Adrenal gland (tissue), 9 donors: ENCODE measurements at regions not wholly inside any gene's neighbourhood (a gene's known extent, or its start where the extent isn't known, plus 50 kb on each side); places are given as distances from the start of the nearest gene placed in this dataset.

Experiments used
- DNase-seq, 7 donors: peaks; one replicate each; pipeline ENCODE4 v3.0.0-alpha.2; 2019 to 2020
- H3K27ac ChIP-seq, 5 donors: fragments of 200-600 bp; sonication (generic) in 4 of 5; 1 replicate in 3 of 5; 2 replicates in 2 of 5; pipeline versions ENCODE4 v1.5.1 to v1.8.0; 2016 to 2020; ENCODE audit warnings: mild to moderate bottlenecking in 1 of 5
- H3K27me3 ChIP-seq: fragments of 200-600 bp; 2 replicates; pipeline ENCODE4 v1.8.0; 2021
- H3K36me3 ChIP-seq, 2 donors: fragments of 200-600 bp; replicated peaks in 1 of 2; 1 replicate in 1 of 2; 2 replicates in 1 of 2; pipeline versions ENCODE4 v1.5.1 to v1.8.0; 2018 to 2022
- H3K4me1 ChIP-seq, 2 donors: fragments of 200-600 bp; replicated peaks in 1 of 2; 1 replicate in 1 of 2; 2 replicates in 1 of 2; pipeline versions ENCODE4 v1.5.1 to v1.8.0; 2018 to 2021
- H3K4me3 ChIP-seq, 4 donors: fragments of 200-600 bp; sonication (generic) in 3 of 4; one replicate each; pipeline ENCODE4 v1.5.1; 2016 to 2018
- H3K9me3 ChIP-seq, 3 donors: fragments of 200-600 bp; sonication (generic) in 1 of 3; replicated peaks in 1 of 3; 1 replicate in 2 of 3; 2 replicates in 1 of 3; pipeline versions ENCODE4 v1.5.1 to v1.8.0; 2016 to 2021
- POLR2A ChIP-seq, 2 donors: fragments of 450-650 bp; IDR thresholded peaks; one replicate each; pipeline ENCODE4 v1.6.1; 2017; ENCODE audit warnings: antibody characterized with exemption in 2 of 2, mild to moderate bottlenecking in 2 of 2, moderate library complexity in 1 of 2
- WGBS, 4 donors: extraction: QIAGEN DNeasy Blood & Tissue Kit in 2 of 4; methylation state at CpG; one replicate each; pipeline versions ENCODE4 v1.1.5 to v1.1.7; 2013 to 2017; 5-methylcytosine and 5-hydroxymethylcytosine counted together
- intact Hi-C, 2 donors: fragments of 100-400 bp; cut with DNase I; formaldehyde crosslinking; loops; one replicate each; pipeline versions ENCODE4 v1.14.1 to v1.15.0; 2022 to 2023
- TF ChIP-seq, protein P1 (sequence below), 6 experiments: fragments of 450-650 bp in 4 of 6; fragments of 200-600 bp in 2 of 6; sonication (generic) in 1 of 6; IDR thresholded peaks; 1 replicate in 5 of 6; 2 replicates in 1 of 6; pipeline versions ENCODE4 v1.5.1 to v1.8.0; 2016 to 2021; ENCODE audit warnings: antibody characterized with exemption in 6 of 6, mild to moderate bottlenecking in 2 of 6, moderate library complexity in 1 of 6
- donor health status: healthy with polysubstance abuse.
- donor health status: Bipolar disorder and iron deficiency.
- donor health status: DM: yes; HTN: yes; CAD: no.
- donor health status: DM: no; HTN: no; CAD: no.
- donor health status: DM: no; HTN: no; CAD: no.

DNA sequence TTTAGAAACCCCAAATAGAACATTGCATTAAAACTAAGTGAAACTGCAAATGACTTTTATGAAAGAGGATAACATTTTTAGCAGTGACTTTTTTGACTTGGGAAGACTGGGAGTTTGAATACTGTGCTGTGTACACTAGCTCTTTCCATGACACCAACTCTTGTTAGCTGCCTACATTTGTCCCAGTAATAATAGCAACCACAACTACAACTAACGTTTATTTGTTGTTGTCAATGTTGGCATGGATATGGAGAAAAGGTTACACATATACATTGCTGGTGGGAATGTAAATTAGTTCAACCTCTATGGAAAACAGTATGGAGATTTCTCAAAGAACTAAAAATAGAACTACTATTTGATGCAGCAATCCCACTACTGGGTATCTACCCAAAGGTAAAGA is 329.6 kb upstream of the ADAMTS9 start:
- intact Hi-C loops: no loop called here
- H3K9me3 ChIP-seq: no peaks in the 10 kb centered on the region
- DNase-seq: no peak
- no peaks in the 10 kb centered on the region for H3K27me3 ChIP-seq
- H3K4me1 ChIP-seq: no peaks in the 10 kb centered on the region
- no peak overlapping the region for H3K27ac ChIP-seq
- WGBS, 4 donors: 75 to 85% (median 76%) methylated on average over 1 of the region's 1 CpG
- H3K36me3 ChIP-seq: no peaks in the 10 kb centered on the region
- H3K4me3 ChIP-seq: no peak overlapping the region
- TF ChIP-seq, protein P1, sequence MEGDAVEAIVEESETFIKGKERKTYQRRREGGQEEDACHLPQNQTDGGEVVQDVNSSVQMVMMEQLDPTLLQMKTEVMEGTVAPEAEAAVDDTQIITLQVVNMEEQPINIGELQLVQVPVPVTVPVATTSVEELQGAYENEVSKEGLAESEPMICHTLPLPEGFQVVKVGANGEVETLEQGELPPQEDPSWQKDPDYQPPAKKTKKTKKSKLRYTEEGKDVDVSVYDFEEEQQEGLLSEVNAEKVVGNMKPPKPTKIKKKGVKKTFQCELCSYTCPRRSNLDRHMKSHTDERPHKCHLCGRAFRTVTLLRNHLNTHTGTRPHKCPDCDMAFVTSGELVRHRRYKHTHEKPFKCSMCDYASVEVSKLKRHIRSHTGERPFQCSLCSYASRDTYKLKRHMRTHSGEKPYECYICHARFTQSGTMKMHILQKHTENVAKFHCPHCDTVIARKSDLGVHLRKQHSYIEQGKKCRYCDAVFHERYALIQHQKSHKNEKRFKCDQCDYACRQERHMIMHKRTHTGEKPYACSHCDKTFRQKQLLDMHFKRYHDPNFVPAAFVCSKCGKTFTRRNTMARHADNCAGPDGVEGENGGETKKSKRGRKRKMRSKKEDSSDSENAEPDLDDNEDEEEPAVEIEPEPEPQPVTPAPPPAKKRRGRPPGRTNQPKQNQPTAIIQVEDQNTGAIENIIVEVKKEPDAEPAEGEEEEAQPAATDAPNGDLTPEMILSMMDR (IDR thresholded peaks at IDR 0.05): no peak
- TF ChIP-seq POLR2A (IDR thresholded peaks at IDR 0.05): no peak

DNA sequence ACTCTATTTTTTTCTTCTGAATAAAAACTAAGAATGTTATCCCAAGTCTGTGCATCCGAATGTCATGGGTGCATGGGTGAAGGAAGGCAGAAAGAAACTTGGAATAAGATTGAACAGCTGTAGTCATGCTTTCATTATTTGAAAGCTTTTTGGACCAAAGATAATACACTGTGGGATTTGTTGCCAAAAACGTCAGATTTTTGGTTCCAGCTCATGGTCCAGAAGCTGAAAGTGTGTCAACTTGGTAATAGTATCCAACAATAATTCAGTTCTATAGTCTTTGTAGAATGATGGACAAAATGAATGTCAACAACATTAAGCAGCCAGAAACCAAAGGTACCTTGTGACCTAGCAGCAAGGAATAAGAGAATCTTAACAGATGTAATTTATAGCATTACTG is 327.9 kb upstream of the ADAMTS9 start:
- Histone ChIP-seq H3K27me3 (no peaks in the 10 kb centered on the region), H3K36me3 (no peaks in the 10 kb centered on the region), H3K27ac (no peak overlapping the region), H3K4me1 (no peaks in the 10 kb centered on the region), H3K9me3 (no peaks in the 10 kb centered on the region), H3K4me3 (no peak overlapping the region)
- TF ChIP-seq, protein P1 (IDR thresholded peaks at IDR 0.05): no peak
- TF ChIP-seq POLR2A (IDR thresholded peaks at IDR 0.05): no peak
- intact Hi-C loops: no loop called here
- no peak for DNase-seq
- WGBS, 4 donors: 58 to 60% (median 58%) methylated on average over 2 of the region's 2 CpGs

DNA sequence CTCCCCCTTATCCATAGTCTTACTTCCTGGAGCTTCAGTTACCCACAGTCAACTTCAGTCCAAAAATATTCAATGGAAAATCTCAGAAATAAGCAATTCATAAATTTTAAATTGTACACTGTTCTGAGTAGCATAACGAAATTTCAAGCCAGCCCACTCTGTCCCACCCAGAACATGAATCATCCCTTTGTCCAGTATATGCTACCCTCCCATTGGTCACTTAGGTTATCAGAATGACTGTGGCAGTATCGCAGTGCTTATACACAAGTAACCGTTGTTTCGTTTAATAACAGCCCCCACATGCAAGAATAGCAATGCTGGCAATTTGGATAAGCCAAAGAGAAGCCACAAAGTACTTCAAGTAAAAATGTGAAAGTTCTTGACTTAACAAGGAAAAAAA is 325.3 kb upstream of the ADAMTS9 start:
- H3K9me3 ChIP-seq: no peaks in the 10 kb centered on the region
- TF ChIP-seq, protein P1 (IDR thresholded peaks at IDR 0.05): no peak
- TF ChIP-seq POLR2A (IDR thresholded peaks at IDR 0.05): no peak
- intact Hi-C loops: no loop called here

DNA sequence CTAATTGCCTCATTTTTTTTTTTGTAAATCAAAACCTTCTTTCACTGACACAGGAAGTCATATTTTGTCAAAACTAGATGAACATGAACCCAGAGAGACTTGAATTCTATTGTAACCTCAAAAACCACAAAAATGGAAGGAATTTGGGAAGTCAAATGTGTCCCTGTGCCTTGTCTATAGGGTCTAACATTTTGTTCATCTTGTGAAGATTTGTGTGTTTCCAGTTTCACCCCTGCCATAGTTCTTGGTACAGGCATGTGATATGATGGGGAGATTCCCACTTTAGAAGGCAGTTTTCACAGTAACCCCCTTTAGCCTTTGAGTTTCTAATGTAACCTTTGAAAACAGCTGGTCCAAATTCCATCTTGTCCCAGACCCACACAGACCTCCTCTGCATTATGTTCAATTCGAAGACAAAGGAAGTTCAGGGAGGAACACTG is 318.5 kb upstream of the ADAMTS9 start:
- Histone ChIP-seq H3K9me3 (no peaks in the 10 kb centered on the region), H3K27me3 (no peaks in the 10 kb centered on the region), H3K36me3 (no peaks in the 10 kb centered on the region), H3K27ac (no peak overlapping the region), H3K4me3 (no peak overlapping the region), H3K4me1 (no peaks in the 10 kb centered on the region)
- WGBS, 4 donors: 22 to 65% (median 55%) methylated on average over 1 of the region's 1 CpG
- no peak for TF ChIP-seq POLR2A (IDR thresholded peaks at IDR 0.05)
- TF ChIP-seq, protein P1 (IDR thresholded peaks at IDR 0.05): no peak
- intact Hi-C loops: no loop called here
- DNase-seq: no peak

More for the DNA sequence above, 325.3 kb upstream of the ADAMTS9 start:
- no peaks in the 10 kb centered on the region for H3K36me3 ChIP-seq
- H3K4me1 ChIP-seq: no peaks in the 10 kb centered on the region
- WGBS, 4 donors: 86 to 95% (median 90%) methylated on average over 4 of the region's 4 CpGs
- H3K27ac ChIP-seq: no peak overlapping the region
- H3K4me3 ChIP-seq: no peak overlapping the region
- no peaks in the 10 kb centered on the region for H3K27me3 ChIP-seq
- DNase-seq: no peak
